GM21423 (cell line): ENCODE measurements at regions not wholly inside any gene's neighbourhood (a gene's known extent, or its start where the extent isn't known, plus 50 kb on each side); places are given as distances from the start of the nearest gene placed in this dataset.
"Not testable (repeated sequence)": the region's sequence is repeated elsewhere in the genome, so short reads cannot be mapped to it uniquely, and the experiment has no call there.

Experiments used
- ATAC-seq: cut with Tn5 transposase; IDR thresholded peaks from one replicate; pipeline ENCODE4 v1.9.1; 2021; ENCODE audit warnings: mild to moderate bottlenecking, moderate library complexity; ENCODE audit not compliant: unreplicated experiment

DNA sequence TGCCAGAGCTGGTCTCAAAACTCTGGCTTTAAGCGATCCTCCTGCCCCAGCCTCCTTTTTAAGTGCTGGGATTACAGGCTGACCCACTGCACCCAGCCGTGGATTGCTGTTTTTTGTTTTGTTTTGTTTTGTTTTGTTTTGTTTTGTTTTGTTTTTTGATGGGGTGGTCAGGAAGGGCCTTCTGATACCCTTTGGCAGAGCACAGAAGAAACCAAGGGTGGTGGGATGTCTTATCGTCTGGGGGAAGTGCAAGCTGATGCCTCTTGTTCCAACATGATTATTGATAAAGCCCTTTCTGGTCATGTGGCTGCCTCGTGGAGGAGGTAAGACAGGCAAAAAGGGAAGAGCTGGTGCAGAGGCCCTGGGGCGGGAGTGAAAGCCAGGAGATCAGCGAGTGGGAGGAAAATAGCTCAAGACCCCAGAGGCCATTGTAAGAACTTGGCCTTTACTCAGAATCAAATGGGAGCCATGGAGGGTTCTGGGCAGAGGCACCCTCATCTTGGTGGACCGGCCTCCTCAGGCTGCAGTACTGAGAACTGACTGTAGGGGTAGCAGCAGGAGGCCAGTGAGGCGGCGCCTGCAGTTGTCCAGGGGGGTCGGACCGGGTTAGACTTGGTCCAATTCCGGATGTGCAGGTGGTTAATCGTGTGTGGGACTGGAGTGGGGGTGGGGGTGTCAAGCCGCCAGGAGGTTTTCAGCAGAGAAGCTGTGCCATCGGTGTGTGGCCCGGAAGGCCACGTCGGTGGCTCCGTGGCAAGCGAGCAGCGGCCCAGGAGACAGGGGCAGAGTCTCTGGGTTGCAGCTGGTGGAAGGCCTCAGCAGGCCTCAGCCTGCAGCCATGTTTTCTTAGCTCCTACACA lies 84.4 kb upstream of the GSE1 start:
- ATAC-seq, result no peak

DNA sequence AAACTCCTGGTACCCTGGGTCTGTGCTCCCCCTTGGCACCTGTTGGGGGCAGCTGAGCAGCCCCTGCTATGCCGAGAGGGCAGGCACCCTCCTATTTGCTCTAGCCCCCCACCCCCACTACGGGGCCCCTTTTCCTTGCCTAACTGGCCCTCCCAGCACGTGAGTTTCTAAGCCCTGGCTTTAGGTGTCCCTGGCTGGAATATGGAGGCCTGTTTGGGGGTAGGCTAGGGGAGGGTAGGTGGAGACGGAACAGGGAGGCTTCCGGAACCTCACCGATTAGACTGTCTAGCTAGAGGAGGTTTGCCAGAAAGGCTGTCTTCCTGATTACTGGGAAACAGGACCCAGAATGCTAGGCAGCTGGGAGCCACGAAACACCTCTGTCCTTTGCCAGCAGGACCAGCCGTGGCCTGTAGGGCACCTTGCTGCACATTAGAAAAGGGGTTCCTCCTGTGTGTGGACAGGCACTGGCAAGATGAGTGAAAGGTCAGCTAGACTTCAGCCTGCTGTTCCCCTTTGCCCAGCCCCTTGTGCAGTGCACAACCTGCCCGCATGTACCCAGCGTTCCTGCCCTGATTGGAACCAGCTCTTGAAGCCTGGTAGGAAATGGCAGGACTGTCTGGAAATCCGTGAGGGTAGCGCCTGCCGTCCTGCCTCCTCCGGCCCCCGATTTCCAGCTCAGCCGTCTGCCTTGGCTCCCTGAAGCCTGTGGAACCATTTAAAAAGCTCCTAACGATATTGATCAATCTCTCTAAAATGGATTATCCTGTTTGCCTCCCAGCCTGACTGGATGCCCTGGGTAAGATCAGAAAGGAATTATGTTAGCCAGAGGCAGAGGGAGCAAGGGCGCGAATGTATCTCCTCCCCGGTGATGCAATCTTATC lies 83.4 kb upstream of the GSE1 start:
- ATAC-seq, result no peak

DNA sequence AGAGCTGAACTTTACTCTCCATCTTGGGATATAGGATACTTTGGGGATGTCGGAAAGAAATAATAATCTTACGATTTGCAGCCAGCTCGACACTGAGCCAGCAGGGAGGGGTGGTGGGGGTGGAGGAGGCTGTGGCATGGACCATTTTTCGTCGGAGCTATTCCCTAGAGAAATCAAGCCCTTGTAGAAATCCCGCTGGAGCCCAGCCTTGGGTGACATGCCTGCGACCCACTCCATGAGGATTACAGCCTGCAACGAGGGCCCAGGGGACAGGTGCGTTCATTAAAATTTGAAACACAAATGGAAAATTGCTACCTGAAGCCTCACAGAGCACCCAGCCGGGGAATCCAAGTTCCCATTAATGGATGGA lies 82.8 kb upstream of the GSE1 start:
- no peak for ATAC-seq

DNA sequence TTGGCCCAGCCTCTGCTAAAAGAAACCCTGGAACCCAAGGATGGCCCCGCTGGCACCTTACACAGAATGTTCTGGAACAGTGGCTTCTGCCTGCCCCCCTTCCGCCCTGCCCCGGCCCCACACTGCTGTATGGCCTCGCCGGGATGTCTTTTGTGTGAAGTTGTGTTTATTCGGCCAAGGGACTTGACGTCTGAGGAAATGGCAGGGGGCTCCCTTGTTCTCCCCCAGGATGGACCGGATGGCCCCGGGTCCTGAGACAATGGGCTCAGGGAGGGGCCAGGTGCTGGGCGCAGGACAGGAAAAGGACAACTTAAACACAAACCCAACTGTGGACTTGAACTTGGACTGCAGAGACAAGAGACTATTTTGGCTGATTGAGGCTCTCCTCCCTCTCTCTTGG lies 81.6 kb upstream of the GSE1 start:
- no peak for ATAC-seq

DNA sequence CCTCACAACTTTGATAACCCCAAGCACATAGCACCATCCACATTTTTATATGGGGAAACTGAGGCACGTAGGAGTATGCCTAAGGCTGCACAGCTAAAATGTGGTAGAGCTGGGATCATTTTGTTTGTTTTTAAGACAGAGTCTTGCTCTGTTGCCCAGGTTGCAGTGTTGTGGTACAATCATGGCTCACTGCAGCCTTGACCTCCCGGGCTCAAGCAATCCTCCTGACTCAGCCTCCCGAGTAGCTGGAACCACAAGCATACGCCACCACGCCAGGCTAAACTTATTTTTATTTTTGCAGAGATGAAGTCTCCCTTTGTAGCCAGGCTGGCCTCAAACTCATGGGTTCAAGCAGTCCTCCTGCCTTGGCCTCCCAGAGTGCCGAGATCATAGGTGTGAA lies 81.0 kb upstream of the GSE1 start:
- no peak for ATAC-seq

DNA sequence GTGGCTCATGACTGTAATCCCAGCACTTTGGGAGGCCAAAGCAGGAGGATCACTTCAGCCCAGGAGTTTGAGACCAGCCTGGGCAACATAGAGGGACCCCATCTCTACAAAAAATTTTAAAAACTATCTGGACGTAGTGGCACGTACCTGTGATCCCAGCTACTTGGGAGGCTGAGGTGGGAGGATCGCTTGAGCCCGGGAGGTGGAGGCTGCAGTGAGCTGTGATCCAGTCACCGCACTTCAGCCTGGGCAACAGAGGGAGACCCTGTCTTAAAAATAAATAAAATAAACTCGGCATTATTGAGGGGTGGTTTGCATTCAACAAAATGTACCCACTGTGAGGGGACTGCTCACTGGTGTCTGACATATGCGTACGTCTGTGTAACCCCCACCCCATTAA lies 79.5 kb upstream of the GSE1 start:
- not testable (repeated sequence) for ATAC-seq

DNA sequence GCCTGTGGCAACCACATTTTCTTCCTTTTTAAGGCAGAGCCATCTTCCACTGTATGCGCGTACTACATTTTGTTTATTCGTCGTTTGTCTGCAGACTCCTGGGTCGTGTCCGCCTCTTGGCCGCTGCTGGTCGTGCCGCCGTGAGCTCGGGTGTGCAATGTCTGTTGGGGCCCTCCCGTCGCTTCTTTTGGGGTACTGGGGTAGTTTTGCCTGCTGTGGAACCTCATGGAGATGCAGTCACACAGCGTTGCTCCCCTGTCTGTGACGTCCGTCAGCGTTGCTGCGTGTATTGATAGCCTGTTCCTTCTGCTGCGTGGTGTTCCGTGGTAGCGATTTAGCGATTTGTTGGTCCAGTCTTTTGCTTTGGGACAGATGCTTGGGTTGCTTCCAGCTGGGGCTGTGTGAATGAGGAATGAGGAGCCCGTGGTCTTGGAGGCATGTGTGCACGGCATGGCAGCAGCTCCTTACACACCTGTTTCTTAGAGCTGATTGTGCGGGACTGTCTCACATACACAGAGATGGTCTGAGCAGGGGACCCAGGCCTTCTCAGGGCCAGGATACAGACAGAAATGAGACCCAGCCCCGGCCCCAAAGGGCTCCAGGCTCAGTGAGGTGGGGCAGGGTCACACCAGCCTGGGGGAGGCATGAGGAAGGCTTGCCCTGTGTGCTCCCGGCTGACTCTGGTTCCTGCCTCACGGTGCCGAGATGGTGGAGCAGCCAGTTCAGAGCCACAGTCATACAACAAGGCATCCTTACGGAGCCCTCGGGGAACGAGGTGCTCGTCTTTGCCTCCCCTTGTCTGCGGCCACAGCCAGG lies 78.4 kb upstream of the GSE1 start:
- no peak for ATAC-seq

DNA sequence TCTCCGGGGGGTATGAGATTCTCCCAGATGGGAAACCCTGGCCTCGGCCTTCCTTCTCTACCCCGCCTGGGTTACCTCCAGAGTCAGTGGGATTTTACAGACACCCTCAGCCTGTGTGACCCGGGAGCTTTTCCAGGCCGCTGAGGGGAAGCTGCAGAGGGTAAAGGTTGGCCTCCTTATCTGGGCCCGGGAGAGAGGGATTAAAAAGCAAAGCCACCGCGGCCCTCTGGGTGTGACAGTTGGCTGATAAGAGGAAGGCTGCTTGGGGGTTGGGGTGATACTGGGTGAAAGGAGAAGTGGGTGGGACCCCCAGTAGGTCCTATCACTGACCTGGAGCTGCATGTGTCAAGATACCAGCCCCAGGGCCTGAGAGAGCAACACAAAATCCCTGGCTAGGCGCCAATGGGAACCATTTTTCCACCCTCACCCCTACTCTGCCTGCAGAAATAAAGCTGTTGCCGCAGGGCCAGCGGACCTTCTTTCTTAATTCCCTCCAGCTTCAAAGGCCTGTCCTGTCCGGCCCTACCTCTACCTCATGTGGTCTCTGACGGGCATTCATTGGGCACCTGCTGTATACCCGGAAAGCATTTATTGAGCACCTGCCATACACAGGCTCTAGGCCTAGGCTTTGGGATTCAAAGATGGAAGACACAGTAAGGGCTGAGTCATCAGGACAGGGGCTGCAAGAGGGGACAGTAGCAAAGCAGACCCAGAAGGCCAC lies 77.6 kb upstream of the GSE1 start:
- ATAC-seq, result no peak

DNA sequence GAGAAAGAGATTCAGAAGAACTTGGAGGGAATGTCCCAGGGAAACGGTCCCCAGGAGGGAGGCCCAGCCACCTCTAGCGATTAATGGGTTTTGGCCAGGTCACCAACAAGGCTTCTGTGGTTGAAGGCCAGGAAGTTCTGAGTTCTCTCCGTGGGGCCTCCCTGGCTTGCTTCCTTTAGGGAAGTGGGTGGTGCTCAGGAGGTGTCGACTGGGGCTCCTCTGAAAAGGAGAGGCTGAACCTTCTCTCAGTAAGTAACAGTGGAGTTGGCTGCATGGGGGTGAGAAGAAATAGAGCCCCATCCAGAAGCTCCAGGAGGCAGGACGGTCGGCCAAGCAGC lies 77.1 kb upstream of the GSE1 start:
- ATAC-seq, result no peak

DNA sequence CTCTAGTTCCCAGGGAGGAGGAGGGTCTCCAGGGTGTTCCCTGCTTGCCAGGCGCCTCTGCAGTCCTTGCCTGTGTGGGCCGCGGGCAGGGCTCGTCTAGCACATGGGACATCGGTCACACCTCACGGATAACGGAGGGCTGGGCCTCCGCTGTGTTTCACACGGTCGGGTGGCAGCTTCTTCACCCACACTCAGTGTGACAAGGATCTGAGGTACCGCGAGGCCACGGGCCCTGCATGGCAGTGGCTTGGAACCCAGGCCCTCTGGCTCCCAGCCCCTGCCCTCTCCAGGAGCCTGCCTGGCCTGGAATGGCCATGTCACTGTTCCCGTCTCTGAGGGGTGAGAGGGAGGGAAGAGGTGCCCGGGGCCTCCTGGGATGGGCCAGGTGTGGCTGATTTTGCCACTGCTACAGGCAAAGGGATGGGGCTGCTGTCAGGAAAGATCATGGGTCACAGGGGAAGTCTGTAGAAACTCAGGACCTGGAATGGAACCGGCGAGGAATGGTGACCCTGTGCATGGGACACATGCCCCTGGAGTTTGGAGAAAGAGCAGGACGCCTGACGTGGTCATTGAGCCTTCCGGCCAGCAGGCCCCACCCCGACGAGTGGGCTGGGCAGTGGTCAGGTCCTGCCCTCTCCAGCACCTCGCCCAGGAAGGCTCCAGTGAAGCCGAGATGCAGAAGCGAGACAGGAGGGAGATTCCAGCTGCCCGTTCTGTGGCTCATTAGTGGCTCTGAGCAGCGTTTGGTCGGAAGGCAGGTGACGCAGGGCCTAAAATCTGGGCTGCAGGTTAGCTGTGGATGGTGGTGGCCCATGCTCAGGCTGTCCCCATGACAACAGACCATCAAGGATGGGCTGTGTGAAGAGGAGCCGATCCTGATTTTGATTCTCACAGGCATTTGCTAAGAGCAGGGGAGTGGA lies 76.5 kb upstream of the GSE1 start:
- no peak for ATAC-seq

DNA sequence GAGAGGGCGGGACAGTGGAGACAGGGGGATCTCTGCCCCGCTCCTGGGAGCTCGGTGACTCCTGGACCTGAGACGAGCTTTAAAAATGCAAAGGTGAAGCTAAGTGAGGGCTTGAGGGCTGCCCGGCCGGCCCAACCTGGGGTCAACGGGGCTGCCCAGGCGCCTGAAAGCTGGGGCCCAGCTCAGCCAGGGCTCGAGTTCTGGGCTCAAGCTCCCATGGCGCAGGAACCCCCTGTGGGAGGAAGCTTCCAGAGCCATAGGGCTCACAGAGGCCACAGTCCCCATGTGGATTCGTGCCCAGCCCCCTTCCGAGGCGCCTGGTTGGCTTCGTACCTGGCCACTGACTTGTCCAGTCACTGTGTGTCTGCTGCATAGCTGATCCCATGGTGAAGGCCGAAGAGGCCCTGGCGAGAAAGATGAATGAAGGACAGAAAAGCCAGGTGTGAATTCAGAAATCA lies 75.8 kb upstream of the GSE1 start:
- ATAC-seq, result no peak

DNA sequence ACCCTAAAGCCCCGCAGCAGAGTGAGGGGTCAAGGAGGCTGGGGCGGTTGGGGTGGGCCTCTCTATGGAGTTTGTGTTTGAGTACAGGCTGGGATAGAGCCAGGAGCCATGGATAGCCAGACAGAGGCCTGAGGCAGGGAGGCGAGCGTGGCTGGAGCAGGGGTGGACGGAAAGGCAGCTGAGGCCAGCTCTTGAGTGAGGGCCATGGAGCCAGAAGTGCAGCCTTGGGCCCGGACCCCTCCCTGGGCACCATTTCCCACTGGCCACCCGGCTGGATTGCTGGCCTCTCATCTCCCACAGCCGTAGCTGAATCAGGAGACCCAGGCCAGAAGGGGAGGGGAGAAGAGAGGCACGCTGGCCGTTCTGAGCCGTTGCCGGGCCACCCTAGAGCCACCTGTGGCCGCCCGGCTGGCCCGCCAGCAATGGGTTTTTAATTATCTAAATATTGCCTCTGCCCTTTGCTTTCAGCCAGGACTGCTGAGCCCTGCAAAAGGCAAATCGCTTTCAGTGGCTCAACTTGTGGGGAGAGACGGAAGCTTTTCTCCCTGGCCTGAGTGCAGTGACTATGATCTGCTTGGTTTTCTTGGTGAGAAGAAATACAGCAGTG lies 75.2 kb upstream of the GSE1 start:
- no peak for ATAC-seq

DNA sequence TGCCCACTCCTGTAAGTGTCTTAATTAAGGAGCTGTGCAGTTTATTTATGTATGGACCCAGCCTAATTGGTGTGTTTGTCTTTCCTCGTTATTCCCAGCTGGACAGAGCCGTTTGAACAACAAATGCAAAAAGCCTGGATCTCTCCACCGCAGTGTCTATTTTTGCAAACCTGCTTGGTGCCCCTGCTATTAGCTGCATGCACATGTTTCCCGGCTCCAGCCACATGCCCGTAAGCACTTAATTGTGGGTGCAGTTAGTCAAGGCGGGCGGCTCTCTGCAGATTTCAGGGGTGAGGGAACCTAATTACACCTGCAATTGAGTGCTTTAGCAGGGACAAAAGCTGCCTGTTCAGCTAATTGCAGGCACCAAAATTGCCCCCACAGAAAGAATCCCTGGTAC lies 74.0 kb upstream of the GSE1 start:
- ATAC-seq, result no peak

DNA sequence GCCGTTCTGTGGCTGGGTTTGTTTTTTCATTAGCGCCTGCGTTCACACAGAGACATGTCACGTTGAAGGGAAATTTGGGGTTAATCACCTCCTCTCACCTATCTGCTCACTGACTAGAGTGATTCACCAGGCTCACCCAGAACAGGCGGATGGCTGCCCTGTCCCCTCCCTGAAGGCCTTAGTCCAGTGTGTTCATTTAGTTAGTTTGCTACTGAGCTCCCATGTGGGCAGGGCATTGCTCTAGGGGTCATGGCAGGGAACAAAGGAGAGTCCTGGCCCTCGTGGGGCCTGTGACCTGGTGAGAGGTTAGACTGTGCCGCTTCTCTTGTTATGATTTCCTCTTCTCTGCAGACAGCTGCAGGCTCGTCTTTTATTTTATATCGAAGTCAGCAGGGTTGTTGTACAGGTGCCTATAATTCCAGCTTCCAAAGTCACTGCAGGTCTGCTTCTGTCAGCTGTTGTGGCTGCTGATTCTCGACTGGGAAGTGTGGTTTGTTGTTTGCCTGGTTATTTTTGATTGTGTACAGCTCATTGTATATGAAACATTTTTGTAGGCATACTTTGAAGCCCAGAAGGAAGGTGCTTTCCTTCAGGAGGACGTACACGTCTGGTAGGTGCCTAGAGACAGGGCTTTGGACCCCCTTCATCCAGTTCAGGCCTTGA lies 73.4 kb upstream of the GSE1 start:
- ATAC-seq, result no peak

DNA sequence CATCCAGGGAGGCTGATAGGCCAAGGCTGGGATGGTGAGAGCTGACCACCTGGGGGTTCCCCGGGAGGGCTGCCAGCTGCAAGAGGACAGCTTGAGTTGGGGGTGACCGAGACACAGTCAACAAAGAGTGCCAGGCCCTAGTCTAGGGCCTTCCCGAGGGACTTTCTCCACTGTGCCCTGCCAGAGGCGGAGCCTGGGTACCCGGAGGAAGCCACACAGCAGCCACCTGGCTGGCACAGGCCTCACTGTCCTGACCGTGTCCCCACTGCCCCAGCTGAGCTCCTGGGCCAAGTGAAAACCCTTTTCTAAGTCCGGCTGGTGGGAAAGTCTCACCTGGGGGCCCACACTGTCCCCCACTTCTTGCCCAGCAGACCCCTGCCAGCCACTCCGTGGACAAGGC lies 71.9 kb upstream of the GSE1 start:
- no peak for ATAC-seq

DNA sequence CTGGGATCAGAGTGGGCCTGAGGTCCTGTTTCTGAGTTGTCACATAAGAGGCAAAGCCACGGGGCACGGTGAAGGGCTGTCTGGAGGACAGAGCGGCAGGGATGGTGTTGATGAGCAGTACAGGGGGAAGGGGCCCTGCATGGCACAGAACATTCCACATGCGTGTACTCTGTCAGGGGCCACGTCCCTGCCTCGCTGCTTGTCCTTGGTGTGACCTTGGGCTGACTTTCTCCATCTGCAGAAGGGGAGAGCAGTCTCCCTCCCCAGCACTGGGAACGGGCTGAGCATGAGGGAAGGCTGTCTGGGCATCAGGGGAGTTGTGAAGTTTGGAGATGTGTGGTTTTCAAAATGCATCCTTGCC lies 71.5 kb upstream of the GSE1 start:
- ATAC-seq, result no peak

DNA sequence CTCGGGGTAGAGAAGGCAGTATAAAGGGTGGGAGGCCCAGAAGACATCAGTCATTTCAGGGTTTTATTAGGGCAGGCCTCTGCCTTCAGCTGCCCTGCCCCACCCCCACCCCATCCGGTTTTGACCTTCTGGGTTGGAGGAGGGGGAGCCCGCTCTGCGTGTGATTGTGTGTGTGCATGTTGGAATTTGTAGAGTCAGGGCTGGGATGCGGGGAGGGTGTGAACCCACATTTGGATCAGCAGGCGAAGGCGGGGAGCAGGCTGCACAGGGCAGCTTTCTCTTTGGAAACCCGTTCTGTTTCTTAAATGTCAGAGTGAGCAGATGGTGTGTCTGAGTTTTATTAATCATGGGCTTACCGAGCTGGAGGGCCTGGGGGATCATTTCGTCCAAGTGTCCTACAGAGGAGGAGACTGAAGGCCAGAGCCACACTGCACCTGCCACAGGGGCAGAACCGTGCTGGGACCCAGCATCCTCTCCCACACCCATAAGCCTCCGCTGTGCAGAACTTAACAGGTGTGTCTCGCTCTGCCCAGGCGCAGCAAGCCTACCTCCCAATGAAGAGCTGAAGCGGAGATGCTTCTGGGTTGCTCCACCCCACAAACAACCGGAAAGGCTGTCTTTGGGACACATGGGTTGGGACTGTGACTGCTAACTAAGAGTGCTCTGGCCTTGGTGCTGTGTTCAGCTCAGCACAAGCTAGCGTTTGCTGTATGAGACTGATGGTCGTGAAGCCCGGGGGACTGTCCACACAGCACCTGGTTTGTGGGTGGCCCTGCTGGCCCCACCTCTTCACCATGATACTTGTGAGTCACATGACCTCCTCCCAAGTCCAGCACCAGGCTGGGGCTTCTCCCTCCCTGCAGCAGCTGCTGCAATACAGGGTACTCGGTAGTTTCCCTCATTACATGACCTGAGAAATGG lies 70.9 kb upstream of the GSE1 start:
- ATAC-seq, result no peak

DNA sequence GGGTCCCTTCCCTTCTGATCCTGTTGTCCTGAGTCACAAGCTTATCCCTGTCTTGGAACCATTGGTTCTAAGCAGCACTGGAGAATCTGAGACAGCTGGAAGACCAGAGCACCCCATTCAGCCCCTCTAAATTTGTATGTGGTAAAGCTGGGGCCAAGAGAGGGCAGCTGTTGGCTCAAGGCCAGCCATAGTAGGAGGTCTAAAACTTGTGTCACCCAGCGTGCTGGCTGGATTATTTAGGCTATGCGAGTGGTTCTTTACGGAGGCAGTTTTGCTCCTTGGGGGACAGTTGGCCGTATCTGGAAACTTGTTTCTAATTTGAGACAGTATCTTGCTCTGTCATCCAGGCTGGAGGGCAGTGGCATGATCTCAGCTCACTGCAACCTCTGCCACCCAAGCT lies 69.6 kb upstream of the GSE1 start:
- no peak for ATAC-seq
